IMR-90 (cell line): ENCODE measurements at regions not wholly inside any gene's neighbourhood (a gene's known extent, or its start where the extent isn't known, plus 50 kb on each side); places are given as distances from the start of the nearest gene placed in this dataset.

Experiments used
- ATAC-seq: fragments of 200-7000 bp; cut with Tn5 transposase; 2 replicates; pipeline ENCODE4 v1.9.1; 2020; ENCODE audit warnings: low read depth, mild to moderate bottlenecking, moderate library complexity
- BruUV-seq: library from RNA; stranded (reverse); fragments of 400-500 nt; replicated peaks from 2 replicates; lab custom pipeline; 2021; lab: Mats Ljungman, UMichigan
- CTCF ChIA-PET: fragments of 300-600 bp; formaldehyde crosslinking; extraction: SDS; loops from one replicate; lab custom pipeline; 2021; ENCODE audit warnings: antibody characterized with exemption; lab: Yijun Ruan, JAX
- POLR2A ChIA-PET: fragments of 300-600 bp; sonication (Branson Sonifier 250); formaldehyde crosslinking; loops from one replicate; lab custom pipeline; 2022; ENCODE audit warnings: antibody characterized with exemption; ENCODE audit not compliant: unreplicated experiment; lab: Charles Lee
- DNase-seq: peaks from one replicate; pipeline ENCODE4 v3.0.0; 2013
- H2AFZ ChIP-seq: replicated peaks from 2 replicates; pipeline ENCODE3; 2013; ENCODE audit warnings: low read length, mild to moderate bottlenecking; ENCODE audit not compliant: poor library complexity
- H2AK5ac ChIP-seq: 2 replicates; pipeline ENCODE4 v1.6.1; 2013; ENCODE audit warnings: low read depth, low read length, inconsistent platforms
- H2AK9ac ChIP-seq: replicated peaks from 2 replicates; pipeline ENCODE3; 2013; ENCODE audit warnings: mild to moderate bottlenecking, low read depth, low read length, moderate library complexity; ENCODE audit not compliant: poor library complexity
- H2BK120ac ChIP-seq: 2 replicates; pipeline ENCODE4 v1.6.1; 2013; ENCODE audit warnings: low read depth, low read length, inconsistent platforms
- H2BK15ac ChIP-seq: 3 replicates; pipeline ENCODE4 v1.6.1; 2013; ENCODE audit warnings: low read depth, low read length, inconsistent platforms
- H2BK20ac ChIP-seq: 2 replicates; pipeline ENCODE4 v1.6.1; 2013; ENCODE audit warnings: low read depth, mild to moderate bottlenecking, inconsistent platforms, low read length, moderate library complexity
- H2BK5ac ChIP-seq: 2 replicates; pipeline ENCODE4 v1.6.1; 2013; ENCODE audit warnings: mild to moderate bottlenecking, low read depth, low read length, inconsistent platforms; ENCODE audit not compliant: poor library complexity, severe bottlenecking
- H3K14ac ChIP-seq: replicated peaks from 2 replicates; pipeline ENCODE4 v1.6.1; 2013; ENCODE audit warnings: low read depth, low read length, inconsistent platforms
- H3K18ac ChIP-seq: 2 replicates; pipeline ENCODE4 v1.6.1; 2013; ENCODE audit warnings: low read depth, low read length, control low read depth
- H3K23ac ChIP-seq: 2 replicates; pipeline ENCODE4 v1.6.1; 2013; ENCODE audit warnings: low read depth, low read length, inconsistent platforms
- H3K27ac ChIP-seq: 2 replicates; pipeline ENCODE4 v1.5.1; 2013; ENCODE audit warnings: mild to moderate bottlenecking, control low read depth, low read length; ENCODE audit not compliant: insufficient read depth
- H3K27me3 ChIP-seq: 2 replicates; pipeline ENCODE4 v1.6.1; 2013; ENCODE audit warnings: low read length; ENCODE audit not compliant: control insufficient read depth, insufficient read depth
- H3K36me3 ChIP-seq: 2 replicates; pipeline ENCODE4 v1.6.1; 2013; ENCODE audit warnings: low read length, mixed read lengths; ENCODE audit not compliant: control insufficient read depth, insufficient read depth
- H3K4ac ChIP-seq: 2 replicates; pipeline ENCODE4 v1.6.1; 2013; ENCODE audit warnings: low read depth, low read length, inconsistent platforms
- H3K4me1 ChIP-seq: 2 replicates; pipeline ENCODE4 v1.6.1; 2013; ENCODE audit warnings: low read length, mixed read lengths; ENCODE audit not compliant: control insufficient read depth, insufficient read depth
- H3K4me2 ChIP-seq: 2 replicates; pipeline ENCODE4 v1.6.1; 2013; ENCODE audit warnings: low read depth, mild to moderate bottlenecking, control low read depth, low read length, moderate library complexity
- H3K4me3 ChIP-seq: 2 replicates; pipeline ENCODE4 v1.5.1; 2013; ENCODE audit warnings: low read depth, mild to moderate bottlenecking, control low read depth, low read length, moderate library complexity; ENCODE audit not compliant: insufficient read depth
- H3K56ac ChIP-seq: 2 replicates; pipeline ENCODE4 v1.6.1; 2013; ENCODE audit warnings: low read length, inconsistent platforms; ENCODE audit not compliant: insufficient read depth; ENCODE audit errors: extremely low read depth
- H3K79me1 ChIP-seq, 2 experiments: 2 replicates each; pipeline ENCODE4 v1.6.1; 2013; ENCODE audit warnings: low read length in 2 of 2, inconsistent platforms in 1 of 2, low read depth in 1 of 2
- H3K9ac ChIP-seq: 2 replicates; pipeline ENCODE4 v1.6.1; 2013; ENCODE audit warnings: low read depth, low read length, control low read depth
- H3K9me1 ChIP-seq: 2 replicates; pipeline ENCODE4 v1.6.1; 2013; ENCODE audit warnings: low read length, inconsistent platforms; ENCODE audit not compliant: insufficient read depth
- H3K9me3 ChIP-seq: 2 replicates; pipeline ENCODE4 v1.6.1; 2013; ENCODE audit warnings: low read length; ENCODE audit not compliant: control insufficient read depth, insufficient read depth
- H4K20me1 ChIP-seq: 2 replicates; pipeline ENCODE4 v1.6.1; 2013; ENCODE audit warnings: low read length, inconsistent platforms; ENCODE audit not compliant: insufficient read depth
- H4K5ac ChIP-seq: 2 replicates; pipeline ENCODE4 v1.6.1; 2013; ENCODE audit warnings: mild to moderate bottlenecking, low read depth, low read length, control low read depth
- H4K8ac ChIP-seq, 2 experiments: 2 replicates each; pipeline ENCODE4 v1.6.1; 2013; ENCODE audit warnings: low read depth in 2 of 2, low read length in 2 of 2, control low read depth in 1 of 2, inconsistent platforms in 1 of 2
- H4K91ac ChIP-seq: 2 replicates; pipeline ENCODE4 v1.6.1; 2013; ENCODE audit warnings: low read depth, low read length, inconsistent platforms; ENCODE audit not compliant: insufficient read depth
- BHLHE40 ChIP-seq: fragments of 150-350 bp; IDR thresholded peaks from 2 replicates; pipeline ENCODE4 v1.6.1; 2016; ENCODE audit warnings: mild to moderate bottlenecking, low read depth, low read length
- CEBPB ChIP-seq: IDR thresholded peaks from 2 replicates; pipeline ENCODE4 v1.6.1; 2012; ENCODE audit warnings: low read depth, low read length, improper control_type of control experiment
- MAFK ChIP-seq: IDR thresholded peaks from 2 replicates; pipeline ENCODE4 v1.6.1; 2012; ENCODE audit warnings: low read depth, low read length, improper control_type of control experiment
- NFE2L2 ChIP-seq: fragments of 150-350 bp; IDR thresholded peaks from 2 replicates; pipeline ENCODE4 v1.6.1; 2016; ENCODE audit warnings: low read depth, mild to moderate bottlenecking, low read length
- RCOR1 ChIP-seq: IDR thresholded peaks from 2 replicates; pipeline ENCODE4 v1.6.1; 2012; ENCODE audit warnings: mild to moderate bottlenecking, low read length, improper control_type of control experiment; ENCODE audit not compliant: insufficient replicate concordance
- RFX5 ChIP-seq: IDR thresholded peaks from 2 replicates; pipeline ENCODE4 v1.8.0; 2012; ENCODE audit warnings: low read depth, mild to moderate bottlenecking, low read length, moderate library complexity
- WGBS, 2 experiments: methylation state at CpG; one replicate each; pipeline versions ENCODE4 v1.1.5 to v1.1.7; 2013; ENCODE audit warnings: missing lambda C conversion rate in 2 of 2; ENCODE audit not compliant: insufficient read length in 1 of 2; ENCODE audit errors: extremely low coverage in 2 of 2; 5-methylcytosine and 5-hydroxymethylcytosine counted together
- dilution Hi-C: fragments of 300-500 bp; cut with HindIII; formaldehyde crosslinking; loops from one replicate; pipeline ENCODE4 v1.14.3; 2018; ENCODE audit warnings: low sequenced_read_pairs; ENCODE audit not compliant: unreplicated experiment
- in situ Hi-C: fragments of 300-500 bp; cut with MboI; formaldehyde crosslinking; loops from 3 replicates; pipeline ENCODE4 v1.14.3; 2019; ENCODE audit warnings: low sequenced_read_pairs, inconsistent platforms, mixed read lengths
- intact Hi-C: fragments of 100-400 bp; cut with micrococcal nuclease; formaldehyde crosslinking; loops from 2 replicates; pipeline ENCODE4 v1.10.0; 2022

- Histone ChIP-seq H4K20me1 (no peaks in the 10 kb centered on the region), H3K27ac (no peak overlapping the region), H3K4me3 (no peak overlapping the region), H2BK15ac (no peak overlapping the region), H3K9me3 (no peaks in the 10 kb centered on the region), H3K4ac (no peak overlapping the region), H3K79me1 (no peaks in the 10 kb centered on the region), H2AK9ac (no peak overlapping the region), H2AFZ (no peak overlapping the region), H3K27me3 (peaks cover 6% of the 10 kb centered on the region), H3K4me2 (no peak overlapping the region), H2BK120ac (no peak overlapping the region), H4K5ac (no peak overlapping the region), H4K8ac (no peak overlapping the region), H2AK5ac (no peak overlapping the region), H3K14ac (no peak overlapping the region), H3K56ac (no peak overlapping the region), H3K9me1 (no peaks in the 10 kb centered on the region), H3K18ac (no peak overlapping the region), H2BK5ac (no peak overlapping the region), H3K36me3 (no peaks in the 10 kb centered on the region), H2BK20ac (no peak overlapping the region), H3K23ac (no peak overlapping the region), H4K91ac (no peak overlapping the region), H3K4me1 (no peaks in the 10 kb centered on the region), H3K9ac (no peak overlapping the region)
- no CpG with 5 or more reads among the region's 2 CpGs for WGBS, 2 experiments
- ATAC-seq (peak; percentile 76), DNase-seq (no peak)
- CTCF ChIA-PET = interaction anchor here (0.7 kb wide), 1 partner anchor 268 kb away, joined by 3 read pairs; no protein-coding TSS in a partner anchor
- in situ Hi-C loops (no loop called here), intact Hi-C loops (no loop called here), dilution Hi-C loops (no loop called here)
- no peak for TF ChIP-seq RFX5
- TF ChIP-seq MAFK = no peak
- TF ChIP-seq CEBPB = no peak
- no peak for TF ChIP-seq RCOR1
- TF ChIP-seq BHLHE40 = no peak
- no peak for TF ChIP-seq NFE2L2
- POLR2A ChIA-PET = no interaction called here
- no TSS peak for BruUV-seq
Measured at GRCh38 chr5:38709678-38710306, 136.0 kb upstream of the OSMR start.
